ENCODE measurements at regions not wholly inside any gene's neighbourhood (a gene's known extent, or its start where the extent isn't known, plus 50 kb on each side); places are given as distances from the start of the nearest gene placed in this dataset.

- TF ChIP-seq CTCF (IDR thresholded peaks at IDR 0.05; ENCODE audit: insufficient read depth, low read depth, low read length) (no peak), EZH2 (IDR thresholded peaks at IDR 0.05; ENCODE audit: insufficient read depth, low read length) (no peak)
Measured at GRCh38 chr3:168794427-168794826, 698.7 kb upstream of the GOLIM4 start.
